Thoracic aorta (tissue), 2 donors: ENCODE measurements at regions not wholly inside any gene's neighbourhood (a gene's known extent, or its start where the extent isn't known, plus 50 kb on each side); places are given as distances from the start of the nearest gene placed in this dataset.
"Not testable (repeated sequence)": the region's sequence is repeated elsewhere in the genome, so short reads cannot be mapped to it uniquely, and the experiment has no call there.

Experiments used
- ATAC-seq: fragments of 150-250 bp; one replicate; pipeline ENCODE4 v1.8.0; 2017; ENCODE audit warnings: low read depth; ENCODE audit not compliant: insufficient number of reproducible peaks, low FRiP score
- DNase-seq: peaks from one replicate; pipeline ENCODE4 v3.0.0-alpha.2; 2020; ENCODE audit warnings: low spot score
- H3K27ac ChIP-seq, 2 donors: fragments of 200-600 bp; sonication (generic); 1 replicate in 1 of 2; 2 replicates in 1 of 2; pipeline ENCODE4 v1.5.1; 2016; ENCODE audit warnings: mild to moderate bottlenecking in 2 of 2, moderate library complexity in 2 of 2
- H3K27me3 ChIP-seq: fragments of 200-600 bp; sonication (generic); replicated peaks from 2 replicates; pipeline ENCODE4 v1.6.0; 2016; ENCODE audit warnings: mild to moderate bottlenecking; ENCODE audit not compliant: insufficient read depth
- H3K36me3 ChIP-seq: fragments of 200-600 bp; sonication (generic); one replicate; pipeline ENCODE4 v1.5.1; 2016
- H3K4me1 ChIP-seq, 2 donors: fragments of 200-600 bp; sonication (generic); 1 replicate in 1 of 2; 2 replicates in 1 of 2; pipeline versions ENCODE4 v1.5.1 to v1.6.0; 2016; ENCODE audit warnings: low read depth in 2 of 2, mild to moderate bottlenecking in 1 of 2; ENCODE audit not compliant: control insufficient read depth in 1 of 2
- H3K4me3 ChIP-seq: fragments of 200-600 bp; sonication (generic); 2 replicates; pipeline ENCODE4 v1.5.1; 2016; ENCODE audit warnings: mild to moderate bottlenecking
- H3K9me3 ChIP-seq: fragments of 200-600 bp; sonication (generic); 2 replicates; pipeline ENCODE4 v1.5.1; 2016
- CTCF ChIP-seq: fragments of 200-600 bp; sonication (generic); IDR thresholded peaks from one replicate; pipeline ENCODE4 v1.5.1; 2019; ENCODE audit warnings: antibody characterized with exemption

GRCh38 chr12:59318940-59319339, 276.9 kb upstream of the SLC16A7 start:
- H3K4me1 ChIP-seq, result no peaks in the 10 kb centered on the region
- no peaks in the 10 kb centered on the region for H3K9me3 ChIP-seq
- ATAC-seq (no peak), DNase-seq (no peak)
- no peak for TF ChIP-seq CTCF
- no peaks in the 10 kb centered on the region for H3K27me3 ChIP-seq
- H3K4me3 ChIP-seq, result no peak overlapping the region
- no peak overlapping the region for H3K27ac ChIP-seq
- no peaks in the 10 kb centered on the region for H3K36me3 ChIP-seq

- H3K4me3 ChIP-seq, result no peak overlapping the region
Measured at GRCh38 chr12:59317598-59317997, 278.2 kb upstream of the SLC16A7 start.

GRCh38 chr12:59316938-59317337, 278.9 kb upstream of the SLC16A7 start:
- no peaks in the 10 kb centered on the region for H3K36me3 ChIP-seq
- no peak overlapping the region for H3K27ac ChIP-seq
- H3K27me3 ChIP-seq, result no peaks in the 10 kb centered on the region
- no peak for TF ChIP-seq CTCF
- peaks cover 6% of the 10 kb centered on the region for H3K9me3 ChIP-seq
- DNase-seq (no peak), ATAC-seq (no peak)
- no peaks in the 10 kb centered on the region for H3K4me1 ChIP-seq
- no peak overlapping the region for H3K4me3 ChIP-seq

More at GRCh38 chr12:59317598-59317997, 278.2 kb upstream of the SLC16A7 start:
- Histone ChIP-seq H3K27me3 (no peaks in the 10 kb centered on the region), H3K36me3 (no peaks in the 10 kb centered on the region), H3K4me1 (no peaks in the 10 kb centered on the region), H3K9me3 (no peaks in the 10 kb centered on the region), H3K27ac (no peak overlapping the region)
- DNase-seq (no peak), ATAC-seq (no peak)
- TF ChIP-seq CTCF, result no peak

- not testable (repeated sequence) for H3K27me3 ChIP-seq, H3K36me3 ChIP-seq, H3K27ac ChIP-seq, H3K9me3 ChIP-seq, H3K4me3 ChIP-seq, ATAC-seq, H3K4me1 ChIP-seq, DNase-seq
Measured at GRCh38 chr12:59316354-59316753, 279.5 kb upstream of the SLC16A7 start.

- no peak overlapping the region for H3K4me3 ChIP-seq
- H3K27ac ChIP-seq, result no peak overlapping the region
- H3K27me3 ChIP-seq, result no peaks in the 10 kb centered on the region
- no peaks in the 10 kb centered on the region for H3K4me1 ChIP-seq
- H3K9me3 ChIP-seq, result peaks cover 7% of the 10 kb centered on the region
- H3K36me3 ChIP-seq, result no peaks in the 10 kb centered on the region
- no peak for DNase-seq
- TF ChIP-seq CTCF, result no peak
- ATAC-seq, result no peak
Measured at GRCh38 chr12:59314209-59314608, 281.6 kb upstream of the SLC16A7 start.

- H3K27me3 ChIP-seq, result no peaks in the 10 kb centered on the region
- no peaks in the 10 kb centered on the region for H3K4me1 ChIP-seq
- H3K9me3 ChIP-seq, result no peaks in the 10 kb centered on the region
- H3K27ac ChIP-seq, result no peak overlapping the region
- no peak for ATAC-seq
- TF ChIP-seq CTCF, result no peak
- H3K36me3 ChIP-seq, result no peaks in the 10 kb centered on the region
- no peak for DNase-seq
- no peak overlapping the region for H3K4me3 ChIP-seq
Measured at GRCh38 chr12:59304077-59304721, 291.6 kb upstream of the SLC16A7 start.
